Suprapubic skin (tissue), 4 donors: ENCODE measurements at regions not wholly inside any gene's neighbourhood (a gene's known extent, or its start where the extent isn't known, plus 50 kb on each side); places are given as distances from the start of the nearest gene placed in this dataset.

ENCODE experiments used
- DNase-seq, 2 donors: peaks; one replicate each; pipeline ENCODE4 v3.0.0-alpha.2; 2019; ENCODE audit warnings: low spot score in 2 of 2
- H3K27ac ChIP-seq: fragments of 200-600 bp; sonication (generic); one replicate; pipeline ENCODE4 v1.5.1; 2019
- H3K27me3 ChIP-seq: fragments of 200-600 bp; sonication (generic); one replicate; pipeline ENCODE4 v1.5.1; 2019
- H3K36me3 ChIP-seq: fragments of 200-600 bp; sonication (generic); one replicate; pipeline ENCODE4 v1.5.1; 2019
- H3K4me1 ChIP-seq: fragments of 200-600 bp; sonication (generic); one replicate; pipeline ENCODE4 v1.5.1; 2019
- H3K4me3 ChIP-seq: fragments of 200-600 bp; sonication (generic); one replicate; pipeline ENCODE4 v1.5.1; 2019; ENCODE audit warnings: mild to moderate bottlenecking
- H3K9me3 ChIP-seq: fragments of 200-600 bp; sonication (generic); one replicate; pipeline ENCODE4 v1.5.1; 2019
- CTCF ChIP-seq, 2 donors: fragments of 200-600 bp in 1 of 2; fragments of 450-650 bp in 1 of 2; sonication (generic) in 1 of 2; IDR thresholded peaks; one replicate each; pipeline ENCODE4 v1.5.1; 2016 to 2019; ENCODE audit warnings: antibody characterized with exemption in 2 of 2, mild to moderate bottlenecking in 1 of 2, moderate library complexity in 1 of 2
- EP300 ChIP-seq: sonication (generic); formaldehyde crosslinking; IDR thresholded peaks from one replicate; pipeline ENCODE4 v1.6.1; 2017; ENCODE audit warnings: antibody characterized with exemption
- POLR2A ChIP-seq, 2 donors: fragments of 450-650 bp; IDR thresholded peaks; one replicate each; pipeline ENCODE4 v1.6.1; 2017; ENCODE audit warnings: antibody characterized with exemption in 2 of 2, mild to moderate bottlenecking in 2 of 2, moderate library complexity in 2 of 2
- POLR2AphosphoS5 ChIP-seq, 3 donors: sonication (generic); formaldehyde crosslinking; IDR thresholded peaks; one replicate each; pipeline ENCODE4 v1.6.1; 2017; ENCODE audit warnings: antibody characterized with exemption in 3 of 3
- WGBS: methylation state at CpG from one replicate; pipeline ENCODE4 v1.1.5; 2018; 5-methylcytosine and 5-hydroxymethylcytosine counted together

DNA sequence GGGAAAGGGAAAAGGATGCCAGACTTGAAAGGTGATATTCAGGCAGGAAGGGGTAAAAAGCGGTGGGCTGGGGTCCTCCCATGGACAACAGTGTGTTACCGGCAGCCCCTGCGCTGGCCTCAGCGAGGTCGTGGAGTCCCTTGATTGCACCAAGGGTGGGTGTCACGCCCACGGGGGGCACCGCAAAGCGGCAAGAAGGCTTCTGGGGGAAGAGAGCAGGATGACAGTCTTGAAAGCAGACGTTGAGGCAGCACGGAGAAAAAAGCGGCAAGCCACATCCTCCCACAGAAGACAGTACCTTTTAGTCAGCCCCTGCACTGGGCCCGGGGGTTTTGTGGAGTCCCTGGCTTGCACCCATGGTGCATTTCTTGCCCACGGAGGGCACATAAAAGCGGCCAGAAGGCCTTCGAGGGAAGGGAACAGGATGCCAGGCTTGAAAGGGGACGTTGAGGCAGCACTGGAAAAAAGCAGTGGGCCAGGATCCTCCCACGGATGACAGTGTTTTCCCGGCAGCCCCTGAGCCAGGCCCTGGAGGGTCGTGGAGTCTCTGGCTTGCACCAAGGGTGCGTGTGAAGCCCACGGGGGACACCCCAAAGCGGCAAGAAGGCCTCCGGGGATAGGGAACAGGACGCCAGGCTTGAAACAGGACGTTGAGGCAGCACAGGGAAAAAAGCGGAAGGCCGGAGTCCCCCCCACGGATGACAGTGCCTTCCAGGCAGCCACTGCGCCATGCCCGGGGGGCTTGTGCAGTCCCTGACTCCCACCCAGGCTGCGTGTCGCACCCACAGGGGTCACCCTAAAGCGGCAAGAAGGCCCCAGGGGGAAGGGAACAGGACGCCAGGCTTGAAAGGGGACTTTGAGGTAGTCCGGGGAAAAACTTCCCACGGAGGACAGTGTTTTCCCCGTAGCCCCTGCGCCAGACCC is 162.2 kb upstream of the ALG10B start:
- no peaks in the 10 kb centered on the region for H3K9me3 ChIP-seq
- H3K27me3 ChIP-seq = no peaks in the 10 kb centered on the region
- 88% methylated on average over 32 of the region's 39 CpGs for WGBS
- TF ChIP-seq EP300 (no peak), POLR2AphosphoS5 (IDR thresholded peaks at IDR 0.05) (no peak), POLR2A (IDR thresholded peaks at IDR 0.05) (no peak), CTCF (IDR thresholded peaks at IDR 0.05) (no peak)
- no peak for DNase-seq
- H3K4me1 ChIP-seq = no peaks in the 10 kb centered on the region
- H3K4me3 ChIP-seq = no peak overlapping the region
- no peaks in the 10 kb centered on the region for H3K36me3 ChIP-seq
- H3K27ac ChIP-seq = no peak overlapping the region

- TF ChIP-seq POLR2A (IDR thresholded peaks at IDR 0.05) = no peak
- no peak for TF ChIP-seq EP300
- TF ChIP-seq CTCF (IDR thresholded peaks at IDR 0.05) = no peak
- TF ChIP-seq POLR2AphosphoS5 (IDR thresholded peaks at IDR 0.05) = no peak
- Histone ChIP-seq H3K4me3 (no peak overlapping the region), H3K27me3 (no peaks in the 10 kb centered on the region), H3K4me1 (no peaks in the 10 kb centered on the region), H3K27ac (no peak overlapping the region), H3K36me3 (no peaks in the 10 kb centered on the region), H3K9me3 (no peaks in the 10 kb centered on the region)
- 85% methylated on average over 16 of the region's 16 CpGs for whole genome bisulfite sequencing
- no peak for DNase-seq
Observed at GRCh38 chr12:38155020-38155395, 161.6 kb upstream of the ALG10B start.

DNA sequence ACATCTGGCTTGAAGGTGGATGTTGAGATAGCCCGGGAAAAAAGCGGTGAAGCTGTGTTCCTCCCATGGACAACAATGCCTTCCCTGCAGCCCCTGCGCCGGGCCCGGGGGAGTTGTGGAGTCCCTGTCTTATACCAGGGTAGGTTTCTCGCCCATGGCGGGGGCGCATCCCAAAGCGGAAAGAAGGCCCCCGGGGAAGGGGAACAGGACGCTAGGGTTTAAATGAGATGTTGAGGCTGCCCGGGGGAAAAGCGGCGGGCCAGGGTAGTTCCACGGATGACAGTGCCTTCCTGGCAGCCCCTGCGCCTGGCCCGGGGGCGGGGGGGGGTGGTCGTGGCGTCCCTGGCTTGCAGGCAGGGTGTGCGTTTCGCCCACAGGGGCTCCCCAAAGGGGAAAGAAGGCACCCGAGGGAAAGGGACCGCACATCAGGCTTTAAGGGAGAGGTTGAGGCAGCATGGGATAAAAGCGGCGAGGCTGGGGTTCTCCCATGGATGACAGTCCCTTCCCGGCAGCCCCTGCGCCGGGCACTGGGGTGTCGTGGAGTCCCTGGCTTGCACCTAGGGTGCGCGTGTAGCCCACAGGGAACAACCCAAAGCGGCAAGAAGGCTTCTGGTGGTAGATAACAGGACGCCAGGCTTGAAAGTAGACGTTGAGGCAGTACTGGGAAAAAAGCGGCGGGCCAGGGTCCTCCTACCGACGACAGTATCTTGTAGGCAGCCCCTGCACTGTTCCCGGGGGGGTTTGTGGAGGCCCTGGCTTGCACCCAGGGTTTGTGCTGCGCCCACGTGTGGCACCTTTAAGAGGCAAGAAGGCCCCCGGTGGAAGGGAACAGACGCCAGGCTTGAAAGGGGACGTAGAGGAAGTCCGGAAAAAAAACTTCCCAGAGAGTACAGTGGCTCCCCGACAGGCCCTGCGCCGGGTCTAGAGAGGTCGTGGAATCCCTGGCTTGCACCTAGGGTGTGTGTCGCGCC is 160.8 kb upstream of the ALG10B start:
- Histone ChIP-seq H3K36me3 (no peaks in the 10 kb centered on the region), H3K4me1 (no peaks in the 10 kb centered on the region), H3K9me3 (no peaks in the 10 kb centered on the region), H3K27ac (no peak overlapping the region), H3K4me3 (no peak overlapping the region), H3K27me3 (no peaks in the 10 kb centered on the region)
- 86% methylated on average over 52 of the region's 52 CpGs for WGBS
- DNase-seq = no peak
- TF ChIP-seq CTCF (IDR thresholded peaks at IDR 0.05) = no peak
- TF ChIP-seq POLR2AphosphoS5 (IDR thresholded peaks at IDR 0.05) = no peak
- TF ChIP-seq POLR2A (IDR thresholded peaks at IDR 0.05) = no peak

DNA sequence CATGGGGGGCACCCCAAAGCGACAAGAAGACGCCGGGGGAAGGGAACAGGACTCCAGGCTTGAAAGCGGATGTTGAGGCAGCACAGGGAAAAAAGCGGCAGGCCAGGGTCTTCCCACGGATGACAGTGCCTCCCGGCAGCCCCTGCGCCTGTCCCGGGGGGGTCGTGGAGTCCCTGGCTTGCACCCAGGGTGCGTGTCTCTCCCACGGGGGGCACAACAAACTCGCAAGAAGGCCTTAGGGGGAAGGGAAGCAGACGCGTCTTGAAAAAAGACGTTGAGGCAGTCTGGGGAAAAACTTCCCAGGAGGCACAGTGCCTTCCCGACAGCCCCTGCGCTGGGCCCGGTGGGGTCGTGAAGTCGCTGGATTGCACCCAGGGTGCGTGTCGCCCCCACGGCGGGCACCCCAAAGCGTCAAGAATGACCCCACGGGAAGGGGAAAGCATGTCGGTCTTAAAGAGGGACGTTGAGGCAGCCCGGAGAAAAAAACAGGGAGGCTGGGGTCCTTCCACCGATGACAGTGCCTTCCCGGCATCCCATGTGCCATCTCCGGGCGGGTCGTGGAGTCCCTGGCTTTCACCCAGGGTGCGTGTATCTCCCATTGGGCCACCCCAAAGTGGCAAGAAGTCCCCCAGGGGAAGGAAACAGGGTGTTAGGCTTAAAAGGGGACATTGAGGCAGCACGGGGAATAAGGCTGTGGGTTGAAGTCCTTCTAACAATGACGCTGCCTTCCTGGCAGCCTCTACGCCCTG is 159.9 kb upstream of the ALG10B start:
- WGBS = 90% methylated on average over 38 of the region's 39 CpGs

DNA sequence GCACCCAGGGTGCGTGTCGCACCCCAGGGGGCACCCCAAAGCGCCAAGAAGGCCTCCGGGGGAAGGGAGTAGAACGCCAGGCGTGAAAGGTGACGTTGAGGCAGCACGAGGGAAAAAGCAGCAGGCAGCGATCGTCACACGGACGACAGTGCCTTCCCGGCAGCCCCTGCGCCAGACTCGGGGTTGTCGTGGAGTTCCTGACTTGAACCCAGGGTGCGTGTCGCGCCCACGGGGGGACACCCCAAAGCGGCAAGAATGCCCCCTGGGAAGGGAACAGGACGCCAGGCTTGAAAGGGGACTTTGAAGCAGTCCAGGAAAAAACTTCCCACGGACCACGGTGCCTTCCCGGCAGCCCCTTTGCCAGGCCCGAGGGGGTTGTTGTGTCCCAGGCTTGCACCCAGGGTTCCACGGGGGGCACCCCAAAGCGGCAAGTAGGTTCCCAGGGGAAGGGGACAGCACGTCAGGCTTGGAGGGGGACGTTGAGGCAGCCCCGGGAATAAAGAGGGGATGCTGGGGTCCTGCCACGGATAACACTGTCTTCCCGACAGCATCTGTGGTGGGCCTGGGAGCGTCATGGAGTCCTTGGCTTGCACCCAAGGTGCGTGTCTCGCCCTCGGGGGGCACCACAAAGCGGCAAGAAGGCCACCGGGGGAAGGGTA is 159.2 kb upstream of the ALG10B start:
- H3K27me3 ChIP-seq = no peaks in the 10 kb centered on the region
- no peak overlapping the region for H3K4me3 ChIP-seq
- 92% methylated on average over 39 of the region's 39 CpGs for WGBS
- H3K27ac ChIP-seq = no peak overlapping the region
- no peaks in the 10 kb centered on the region for H3K4me1 ChIP-seq
- TF ChIP-seq POLR2AphosphoS5 (IDR thresholded peaks at IDR 0.05) = no peak
- no peak for DNase-seq
- no peaks in the 10 kb centered on the region for H3K9me3 ChIP-seq
- no peaks in the 10 kb centered on the region for H3K36me3 ChIP-seq

More for the DNA sequence above, 159.9 kb upstream of the ALG10B start:
- no peaks in the 10 kb centered on the region for H3K4me1 ChIP-seq
- no peak for DNase-seq
- H3K9me3 ChIP-seq = no peaks in the 10 kb centered on the region
- no peak for TF ChIP-seq POLR2AphosphoS5 (IDR thresholded peaks at IDR 0.05)
- H3K4me3 ChIP-seq = no peak overlapping the region
- no peaks in the 10 kb centered on the region for H3K36me3 ChIP-seq
- H3K27ac ChIP-seq = no peak overlapping the region
- no peaks in the 10 kb centered on the region for H3K27me3 ChIP-seq
